GM12872 (cell line): ENCODE measurements at regions not wholly inside any gene's neighbourhood (a gene's known extent, or its start where the extent isn't known, plus 50 kb on each side); places are given as distances from the start of the nearest gene placed in this dataset.

Source experiments
- TF ChIP-seq, protein P1 (sequence below): IDR thresholded peaks from 3 replicates; pipeline ENCODE4 v1.5.1; 2011; ENCODE audit warnings: low read depth, mild to moderate bottlenecking, low read length, moderate library complexity; ENCODE audit not compliant: insufficient read depth

GRCh38 chr14:35959835-35960234 lies 133.7 kb downstream of the BRMS1L start:
- TF ChIP-seq, protein P1, sequence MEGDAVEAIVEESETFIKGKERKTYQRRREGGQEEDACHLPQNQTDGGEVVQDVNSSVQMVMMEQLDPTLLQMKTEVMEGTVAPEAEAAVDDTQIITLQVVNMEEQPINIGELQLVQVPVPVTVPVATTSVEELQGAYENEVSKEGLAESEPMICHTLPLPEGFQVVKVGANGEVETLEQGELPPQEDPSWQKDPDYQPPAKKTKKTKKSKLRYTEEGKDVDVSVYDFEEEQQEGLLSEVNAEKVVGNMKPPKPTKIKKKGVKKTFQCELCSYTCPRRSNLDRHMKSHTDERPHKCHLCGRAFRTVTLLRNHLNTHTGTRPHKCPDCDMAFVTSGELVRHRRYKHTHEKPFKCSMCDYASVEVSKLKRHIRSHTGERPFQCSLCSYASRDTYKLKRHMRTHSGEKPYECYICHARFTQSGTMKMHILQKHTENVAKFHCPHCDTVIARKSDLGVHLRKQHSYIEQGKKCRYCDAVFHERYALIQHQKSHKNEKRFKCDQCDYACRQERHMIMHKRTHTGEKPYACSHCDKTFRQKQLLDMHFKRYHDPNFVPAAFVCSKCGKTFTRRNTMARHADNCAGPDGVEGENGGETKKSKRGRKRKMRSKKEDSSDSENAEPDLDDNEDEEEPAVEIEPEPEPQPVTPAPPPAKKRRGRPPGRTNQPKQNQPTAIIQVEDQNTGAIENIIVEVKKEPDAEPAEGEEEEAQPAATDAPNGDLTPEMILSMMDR: peak; percentile 22; the same call in 1 of the 3 replicates

- TF ChIP-seq, protein P1: no peak
Measured at GRCh38 chr14:35958499-35958898, 132.4 kb downstream of the BRMS1L start.

DNA sequence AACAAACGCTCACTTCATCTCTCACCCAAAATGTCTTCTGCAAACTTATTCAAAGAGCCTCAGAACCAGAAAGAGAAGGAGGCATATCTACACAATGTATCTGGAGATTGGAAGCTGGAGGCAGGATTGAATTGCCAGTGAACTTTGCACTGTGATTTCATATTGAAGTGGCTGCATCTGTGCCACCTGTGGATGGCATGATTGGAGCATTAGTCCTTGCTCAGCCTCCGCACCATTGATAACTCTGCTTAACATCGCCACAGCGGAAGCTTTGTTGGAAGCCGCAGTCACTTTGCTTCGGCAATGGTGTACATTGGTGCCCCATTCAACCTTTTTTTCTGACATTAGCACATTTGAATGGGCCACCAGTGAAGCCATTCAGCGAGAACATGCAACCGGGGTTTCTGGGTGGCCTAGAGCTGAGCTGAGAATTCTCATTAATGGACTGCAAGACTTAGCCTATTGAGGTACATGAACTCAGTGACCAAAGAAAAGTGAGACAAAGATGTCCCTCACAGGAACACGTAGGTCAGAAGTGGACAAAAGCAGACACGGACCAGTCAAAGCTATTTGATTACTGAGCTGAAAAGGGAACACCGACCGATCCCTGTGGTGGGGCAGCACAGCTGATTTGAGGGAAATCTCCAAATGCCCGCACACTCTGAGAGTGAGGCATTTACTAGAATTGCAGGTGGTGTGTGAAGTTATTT lies 130.4 kb downstream of the BRMS1L start:
- TF ChIP-seq, protein P1: no peak

GRCh38 chr14:35952584-35952983 lies 126.4 kb downstream of the BRMS1L start:
- TF ChIP-seq, protein P1: no peak

- TF ChIP-seq, protein P1: no peak
Measured at GRCh38 chr14:35949920-35950513, 123.9 kb downstream of the BRMS1L start.

- TF ChIP-seq, protein P1: peak; percentile 52
Measured at GRCh38 chr14:35944847-35945246, 118.7 kb downstream of the BRMS1L start.

GRCh38 chr14:35940291-35940690 lies 114.2 kb downstream of the BRMS1L start:
- TF ChIP-seq, protein P1: no peak
